NCI-H226 (cell line): ENCODE measurements at regions not wholly inside any gene's neighbourhood (a gene's known extent, or its start where the extent isn't known, plus 50 kb on each side); places are given as distances from the start of the nearest gene placed in this dataset.
"Not testable (repeated sequence)": the region's sequence is repeated elsewhere in the genome, so short reads cannot be mapped to it uniquely, and the experiment has no call there.

Source experiments
- DNase-seq: peaks from one replicate; pipeline ENCODE4 v3.0.0-alpha.2; 2015

- DNase-seq = not testable (repeated sequence)
These were observed 954.6 kb upstream of the COX7C start for GRCh38 chr5:85662969-85663707.

- no peak for DNase-seq
These were observed 954.1 kb upstream of the COX7C start for GRCh38 chr5:85663708-85664031.

GRCh38 chr5:85670417-85670816 is 947.3 kb upstream of the COX7C start:
- DNase-seq = no peak

GRCh38 chr5:85671223-85671970 is 946.3 kb upstream of the COX7C start:
- DNase-seq = no peak

GRCh38 chr5:85681871-85682270 is 935.9 kb upstream of the COX7C start:
- no peak for DNase-seq

GRCh38 chr5:85684351-85684750 is 933.4 kb upstream of the COX7C start:
- no peak for DNase-seq

GRCh38 chr5:85703296-85703695 is 914.4 kb upstream of the COX7C start:
- DNase-seq = no peak

GRCh38 chr5:85709728-85710127 is 908.0 kb upstream of the COX7C start:
- DNase-seq = no peak

- DNase-seq = no peak
These were observed 901.2 kb upstream of the COX7C start for GRCh38 chr5:85716344-85717202.

GRCh38 chr5:85717203-85717563 is 900.6 kb upstream of the COX7C start:
- no peak for DNase-seq

- no peak for DNase-seq
These were observed 885.6 kb upstream of the COX7C start for GRCh38 chr5:85732185-85732584.

GRCh38 chr5:85741972-85742371 is 875.8 kb upstream of the COX7C start:
- DNase-seq = no peak

GRCh38 chr5:85760519-85760918 is 857.2 kb upstream of the COX7C start:
- no peak for DNase-seq

- DNase-seq = no peak
These were observed 848.4 kb upstream of the COX7C start for GRCh38 chr5:85769347-85769746.

GRCh38 chr5:85784746-85785145 is 833.0 kb upstream of the COX7C start:
- no peak for DNase-seq

GRCh38 chr5:85813146-85813545 is 804.6 kb upstream of the COX7C start:
- DNase-seq = no peak

GRCh38 chr5:85814596-85814995 is 803.1 kb upstream of the COX7C start:
- DNase-seq = no peak

- DNase-seq = no peak
These were observed 794.0 kb upstream of the COX7C start for GRCh38 chr5:85823462-85824426.

- no peak for DNase-seq
These were observed 779.0 kb upstream of the COX7C start for GRCh38 chr5:85838781-85839180.

- DNase-seq = no peak
These were observed 776.1 kb upstream of the COX7C start for GRCh38 chr5:85841653-85842052.

- no peak for DNase-seq
These were observed 774.2 kb upstream of the COX7C start for GRCh38 chr5:85843535-85843934.

- DNase-seq = no peak
These were observed 768.3 kb upstream of the COX7C start for GRCh38 chr5:85849411-85849810.

GRCh38 chr5:85865296-85865695 is 752.4 kb upstream of the COX7C start:
- DNase-seq = no peak
